ENCODE measurements at regions not wholly inside any gene's neighbourhood (a gene's known extent, or its start where the extent isn't known, plus 50 kb on each side); places are given as distances from the start of the nearest gene placed in this dataset.

- Histone ChIP-seq H3K9me3 (no peaks in the 10 kb centered on the region), H3K27ac (no peak overlapping the region), H3K4me1 (no peaks in the 10 kb centered on the region), H3K4me3 (no peak overlapping the region), H3K36me3 (no peaks in the 10 kb centered on the region), H3K27me3 (no peaks in the 10 kb centered on the region)
- no peak for DNase-seq
- TF ChIP-seq CTCF (IDR thresholded peaks at IDR 0.05): no peak
- TF ChIP-seq POLR2A (IDR thresholded peaks at IDR 0.05): no peak
Observed at GRCh38 chr2:121881038-121881437, 125.6 kb downstream of the TSN start.

- H3K36me3 ChIP-seq: no peaks in the 10 kb centered on the region
- DNase-seq: no peak
- H3K27ac ChIP-seq: no peak overlapping the region
- no peaks in the 10 kb centered on the region for H3K27me3 ChIP-seq
- H3K4me1 ChIP-seq: no peaks in the 10 kb centered on the region
- no peak overlapping the region for H3K4me3 ChIP-seq
- no peaks in the 10 kb centered on the region for H3K9me3 ChIP-seq
- TF ChIP-seq CTCF (IDR thresholded peaks at IDR 0.05): no peak
- TF ChIP-seq POLR2A (IDR thresholded peaks at IDR 0.05): no peak
Observed at GRCh38 chr2:121881950-121882349, 126.5 kb downstream of the TSN start.

GRCh38 chr2:121884078-121884477 is 128.6 kb downstream of the TSN start:
- Histone ChIP-seq H3K4me1 (no peaks in the 10 kb centered on the region), H3K9me3 (no peaks in the 10 kb centered on the region), H3K4me3 (no peak overlapping the region), H3K27ac (no peak overlapping the region), H3K36me3 (no peaks in the 10 kb centered on the region), H3K27me3 (no peaks in the 10 kb centered on the region)
- TF ChIP-seq CTCF (IDR thresholded peaks at IDR 0.05) (no peak), POLR2A (IDR thresholded peaks at IDR 0.05) (no peak)
- no peak for DNase-seq

GRCh38 chr2:121884511-121884921 is 129.1 kb downstream of the TSN start:
- Histone ChIP-seq H3K4me3 (no peak overlapping the region), H3K27ac (no peak overlapping the region), H3K27me3 (no peaks in the 10 kb centered on the region), H3K36me3 (no peaks in the 10 kb centered on the region), H3K9me3 (no peaks in the 10 kb centered on the region), H3K4me1 (no peaks in the 10 kb centered on the region)
- no peak for DNase-seq
- TF ChIP-seq POLR2A (IDR thresholded peaks at IDR 0.05): no peak
- no peak for TF ChIP-seq CTCF (IDR thresholded peaks at IDR 0.05)

- Histone ChIP-seq H3K9me3 (no peaks in the 10 kb centered on the region), H3K27ac (no peak overlapping the region), H3K4me1 (no peaks in the 10 kb centered on the region), H3K36me3 (no peaks in the 10 kb centered on the region), H3K27me3 (no peaks in the 10 kb centered on the region), H3K4me3 (no peak overlapping the region)
- TF ChIP-seq POLR2A (IDR thresholded peaks at IDR 0.05) (no peak), CTCF (IDR thresholded peaks at IDR 0.05) (no peak)
- DNase-seq: no peak
Observed at GRCh38 chr2:121886059-121886458, 130.6 kb downstream of the TSN start.

- Histone ChIP-seq H3K36me3 (no peaks in the 10 kb centered on the region), H3K27me3 (no peaks in the 10 kb centered on the region), H3K9me3 (no peaks in the 10 kb centered on the region), H3K4me3 (no peak overlapping the region), H3K27ac (no peak overlapping the region), H3K4me1 (no peaks in the 10 kb centered on the region)
- TF ChIP-seq CTCF (IDR thresholded peaks at IDR 0.05): no peak
- TF ChIP-seq POLR2A (IDR thresholded peaks at IDR 0.05): no peak
- DNase-seq: no peak
Observed at GRCh38 chr2:121887513-121888188, 132.2 kb downstream of the TSN start.

Data from Peyer's patch (tissue), 4 donors.